ENCODE measurements at regions not wholly inside any gene's neighbourhood (a gene's known extent, or its start where the extent isn't known, plus 50 kb on each side); places are given as distances from the start of the nearest gene placed in this dataset.

- no peak for DNase-seq (ENCODE audit: low spot score)
Measured at GRCh38 chr6:149150301-149150700, 167.2 kb upstream of the TAB2 start.

GRCh38 chr6:149150801-149151398, 166.6 kb upstream of the TAB2 start:
- peak; percentile 67 for DNase-seq (ENCODE audit: low spot score)

GRCh38 chr6:149152521-149152920, 165.0 kb upstream of the TAB2 start:
- no peak for DNase-seq (ENCODE audit: low spot score)

GRCh38 chr6:149153100-149153499, 164.4 kb upstream of the TAB2 start:
- no peak for DNase-seq (ENCODE audit: low spot score)

- no peak for DNase-seq (ENCODE audit: low spot score)
Measured at GRCh38 chr6:149153693-149154092, 163.8 kb upstream of the TAB2 start.

- DNase-seq (ENCODE audit: low spot score): peak; percentile 65
Measured at GRCh38 chr6:149154261-149154821, 163.2 kb upstream of the TAB2 start.

- no peak for DNase-seq (ENCODE audit: low spot score)
Measured at GRCh38 chr6:149157126-149157525, 160.4 kb upstream of the TAB2 start.

- no peak for DNase-seq (ENCODE audit: low spot score)
Measured at GRCh38 chr6:149158076-149158475, 159.4 kb upstream of the TAB2 start.

- no peak for DNase-seq (ENCODE audit: low spot score)
Measured at GRCh38 chr6:149160943-149161342, 156.6 kb upstream of the TAB2 start.

GRCh38 chr6:149162924-149163323, 154.6 kb upstream of the TAB2 start:
- no peak for DNase-seq (ENCODE audit: low spot score)

GRCh38 chr6:149164199-149164750, 153.2 kb upstream of the TAB2 start:
- DNase-seq (ENCODE audit: low spot score): no peak

- no peak for DNase-seq (ENCODE audit: low spot score)
Measured at GRCh38 chr6:149166336-149166735, 151.2 kb upstream of the TAB2 start.

GRCh38 chr6:149166747-149167146, 150.8 kb upstream of the TAB2 start:
- no peak for DNase-seq (ENCODE audit: low spot score)

GRCh38 chr6:149168968-149169367, 148.5 kb upstream of the TAB2 start:
- DNase-seq (ENCODE audit: low spot score): peak; percentile 28

GRCh38 chr6:149169761-149170511, 147.6 kb upstream of the TAB2 start:
- DNase-seq (ENCODE audit: low spot score): no peak

GRCh38 chr6:149170564-149171452, 146.7 kb upstream of the TAB2 start:
- no peak for DNase-seq (ENCODE audit: low spot score)

- no peak for DNase-seq (ENCODE audit: low spot score)
Measured at GRCh38 chr6:149173222-149173621, 144.3 kb upstream of the TAB2 start.

- peak; percentile 41 for DNase-seq (ENCODE audit: low spot score)
Measured at GRCh38 chr6:149174962-149175361, 142.6 kb upstream of the TAB2 start.

GRCh38 chr6:149176971-149177667, 140.4 kb upstream of the TAB2 start:
- DNase-seq (ENCODE audit: low spot score): no peak

GRCh38 chr6:149179431-149179830, 138.1 kb upstream of the TAB2 start:
- no peak for DNase-seq (ENCODE audit: low spot score)

GRCh38 chr6:149181304-149181703, 136.2 kb upstream of the TAB2 start:
- no peak for DNase-seq (ENCODE audit: low spot score)

GRCh38 chr6:149182262-149182661, 135.2 kb upstream of the TAB2 start:
- DNase-seq (ENCODE audit: low spot score): no peak
